Fibroblast of skin of right biceps (primary cell): ENCODE measurements at regions not wholly inside any gene's neighbourhood (a gene's known extent, or its start where the extent isn't known, plus 50 kb on each side); places are given as distances from the start of the nearest gene placed in this dataset.

Source experiments
- DNase-seq: peaks from one replicate; pipeline ENCODE4 v3.0.0-alpha.2; 2013

- DNase-seq: no peak
Observed at GRCh38 chr2:136062066-136062837, 55.7 kb downstream of the CXCR4 start.

GRCh38 chr2:136060416-136060815, 57.5 kb downstream of the CXCR4 start:
- peak; percentile 7 for DNase-seq

- no peak for DNase-seq
Observed at GRCh38 chr2:136059036-136059472, 58.9 kb downstream of the CXCR4 start.

DNA sequence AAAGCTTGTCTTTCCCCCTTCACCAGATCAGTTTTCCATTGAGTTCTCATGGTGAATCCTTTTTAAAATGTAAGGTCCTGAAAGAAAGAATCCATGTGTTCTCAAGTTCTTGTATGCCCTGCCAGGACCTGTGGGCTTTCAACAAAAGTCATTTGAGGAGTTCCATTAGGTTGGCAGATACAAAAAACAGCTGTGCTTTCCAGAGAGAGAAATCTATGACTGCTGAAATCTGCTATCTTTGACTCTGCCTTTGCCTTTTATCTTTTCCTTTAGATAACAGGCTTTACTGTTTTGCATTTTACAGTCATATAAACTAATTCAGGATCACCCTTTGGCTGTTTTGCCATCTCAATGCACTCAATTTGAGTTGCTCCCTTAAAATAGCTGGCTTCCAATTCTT, 59.7 kb downstream of the CXCR4 start:
- DNase-seq: no peak

- no peak for DNase-seq
Observed at GRCh38 chr2:136057802-136058140, 60.2 kb downstream of the CXCR4 start.

- no peak for DNase-seq
Observed at GRCh38 chr2:136057023-136057801, 60.7 kb downstream of the CXCR4 start.

GRCh38 chr2:136055929-136056688, 61.8 kb downstream of the CXCR4 start:
- DNase-seq: no peak

DNA sequence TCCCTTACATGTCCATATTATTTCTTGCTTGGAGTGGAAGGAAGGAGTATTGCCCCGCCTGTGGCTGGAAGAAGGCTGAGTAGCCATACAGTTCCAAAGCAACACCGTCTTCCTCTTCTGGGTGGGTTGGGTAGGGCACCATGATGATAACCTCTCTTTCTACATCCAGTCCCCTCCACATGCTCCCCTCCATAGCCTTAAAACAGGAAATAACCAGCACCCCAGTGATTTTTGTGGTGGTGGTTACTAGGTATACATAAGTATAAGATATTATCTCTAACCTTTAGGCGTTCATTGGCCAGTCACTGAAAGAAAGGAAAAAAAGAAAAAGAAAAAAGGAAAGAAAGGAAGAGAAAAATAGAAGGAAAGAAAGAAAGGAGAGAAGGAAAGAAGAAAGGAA, 63.1 kb downstream of the CXCR4 start:
- no peak for DNase-seq

- DNase-seq: no peak
Observed at GRCh38 chr2:136052369-136053362, 65.3 kb downstream of the CXCR4 start.

GRCh38 chr2:136051725-136052048, 66.3 kb upstream of the DARS1 start:
- no peak for DNase-seq

DNA sequence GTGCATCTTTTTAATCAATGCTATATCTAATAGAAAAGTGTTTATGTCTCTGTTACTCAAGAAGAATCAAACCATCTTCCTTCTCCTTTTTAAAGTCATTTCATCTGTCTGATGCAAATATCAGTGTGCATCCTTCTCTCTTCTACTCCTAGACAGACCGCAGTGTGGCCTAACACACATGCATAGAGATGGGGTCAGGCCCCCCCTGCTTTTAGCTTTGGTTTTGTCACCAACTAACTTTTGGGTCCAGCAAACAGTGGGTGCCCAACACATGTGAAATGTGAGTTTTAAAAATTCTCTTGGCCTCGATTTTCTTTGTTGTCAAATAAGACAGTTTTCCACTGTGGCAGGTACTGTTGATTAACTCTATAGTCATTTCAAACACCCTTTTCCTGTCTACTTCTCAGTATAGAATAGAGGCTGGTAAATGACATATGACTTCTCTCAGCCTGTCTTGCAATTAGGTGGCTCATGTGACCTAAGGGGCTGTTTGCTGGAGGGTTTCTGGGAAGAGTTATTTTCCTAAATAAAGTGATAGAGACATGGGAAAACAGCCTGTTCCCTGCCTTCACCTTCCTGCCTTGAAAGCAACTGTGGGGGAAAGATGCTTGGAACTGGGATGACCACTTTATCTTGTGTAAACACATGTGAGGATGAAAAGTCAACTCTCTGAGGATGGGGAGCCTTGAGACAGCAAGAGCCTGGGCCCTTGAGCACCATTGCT, 65.7 kb upstream of the DARS1 start:
- DNase-seq: no peak

- no peak for DNase-seq
Observed at GRCh38 chr2:136049991-136050920, 64.8 kb upstream of the DARS1 start.

DNA sequence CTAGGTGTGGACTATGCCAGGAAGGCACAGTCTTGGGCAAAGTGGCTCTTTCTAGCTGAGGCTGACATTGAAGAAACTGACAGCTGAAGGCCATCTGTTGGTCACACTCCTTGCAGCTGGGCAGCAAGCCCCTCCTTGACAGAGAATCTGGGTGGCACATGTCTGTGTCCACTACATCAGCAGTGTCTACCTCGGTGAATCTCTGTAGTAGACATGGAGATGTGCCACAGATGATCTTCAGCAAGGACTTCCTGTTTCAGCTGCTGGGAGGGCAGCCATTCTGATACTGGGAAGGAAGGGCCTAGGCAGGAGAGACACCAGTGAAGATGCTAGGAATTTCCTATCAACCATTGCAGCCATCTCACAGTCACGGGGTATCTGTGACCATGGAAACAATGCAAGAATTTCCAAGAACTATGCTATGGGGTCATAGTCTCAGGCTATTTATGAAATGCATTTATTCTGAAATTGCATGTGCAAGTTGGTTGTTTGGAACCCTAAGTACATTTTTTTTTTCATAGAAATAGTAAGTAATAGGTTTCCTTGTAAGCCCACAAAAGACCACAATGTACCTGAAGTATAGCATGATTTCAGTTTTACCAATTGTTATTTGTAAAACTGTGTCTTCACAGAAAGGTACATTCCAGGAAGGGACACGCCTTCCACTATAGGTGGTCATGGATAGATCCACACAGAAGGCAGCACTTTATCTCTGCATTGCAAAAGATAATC, 63.8 kb upstream of the DARS1 start:
- no peak for DNase-seq

DNA sequence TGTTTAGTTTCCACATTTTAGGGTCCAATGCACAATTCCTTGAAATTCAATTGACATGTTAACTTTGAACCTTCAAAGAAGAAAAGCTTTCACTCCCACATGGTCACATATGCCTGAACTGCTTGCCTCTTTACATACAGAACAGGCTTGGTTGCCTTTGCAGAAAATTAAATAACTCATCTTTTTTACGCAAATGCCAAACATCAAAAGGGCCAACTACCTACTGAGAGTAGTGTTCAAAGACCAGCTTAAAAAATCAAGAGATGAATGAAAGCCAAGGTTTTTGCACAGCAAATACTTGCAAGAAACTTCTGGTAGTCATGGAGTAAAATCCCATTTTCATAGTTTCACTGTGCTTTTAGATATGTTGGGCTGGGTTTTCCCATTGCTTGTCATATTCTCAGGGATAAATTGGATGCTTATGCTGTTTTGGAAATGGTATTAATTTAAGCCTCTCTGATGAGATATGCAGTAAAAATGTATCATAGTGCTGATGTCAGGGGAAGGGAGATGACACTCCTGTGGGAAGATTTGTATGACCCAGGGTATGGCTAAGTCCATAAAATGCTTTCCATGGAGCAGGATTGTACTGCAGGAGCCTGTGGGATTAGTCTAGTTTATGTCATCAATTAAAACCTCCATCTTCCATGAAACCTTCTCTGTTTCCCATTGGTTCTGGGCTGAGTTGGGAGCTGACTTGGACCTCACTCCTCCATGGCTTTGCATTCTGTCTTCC, 60.6 kb upstream of the DARS1 start:
- no peak for DNase-seq

GRCh38 chr2:136045344-136045743, 59.9 kb upstream of the DARS1 start:
- DNase-seq: no peak
